Small intestine (tissue), 7 donors: ENCODE measurements at regions not wholly inside any gene's neighbourhood (a gene's known extent, or its start where the extent isn't known, plus 50 kb on each side); places are given as distances from the start of the nearest gene placed in this dataset.

Experiments used
- DNase-seq, 2 donors: peaks; one replicate each; pipeline versions ENCODE4 v3.0.0 to v3.0.0-alpha.2; 2013
- FAIRE-seq: peaks from 2 replicates; lab custom pipeline; 2012; peaks lifted over from hg19 to GRCh38; lab: Jason Lieb, UNC
- H3K27ac ChIP-seq, 3 donors: one replicate each; pipeline ENCODE4 v1.5.1; 2013; ENCODE audit warnings: low read length in 2 of 3, mild to moderate bottlenecking in 2 of 3, control low read depth in 1 of 3, inconsistent platforms in 1 of 3, low read depth in 1 of 3, moderate library complexity in 1 of 3
- H3K27me3 ChIP-seq, 3 donors: one replicate each; pipeline ENCODE4 v1.6.1; 2013; ENCODE audit warnings: low read length in 3 of 3, inconsistent platforms in 1 of 3; ENCODE audit not compliant: control insufficient read depth in 3 of 3, insufficient read depth in 3 of 3
- H3K36me3 ChIP-seq, 3 donors: one replicate each; pipeline ENCODE4 v1.6.1; 2013; ENCODE audit warnings: low read length in 3 of 3, inconsistent platforms in 1 of 3, low read depth in 1 of 3, mild to moderate bottlenecking in 1 of 3, moderate library complexity in 1 of 3; ENCODE audit not compliant: control insufficient read depth in 3 of 3, insufficient read depth in 2 of 3
- H3K4me1 ChIP-seq, 3 donors: one replicate each; pipeline ENCODE4 v1.6.1; 2013; ENCODE audit warnings: low read length in 2 of 3, inconsistent platforms in 1 of 3, low read depth in 1 of 3, mild to moderate bottlenecking in 1 of 3, moderate library complexity in 1 of 3; ENCODE audit not compliant: control insufficient read depth in 3 of 3, insufficient read depth in 2 of 3
- H3K4me3 ChIP-seq, 3 donors: one replicate each; pipeline ENCODE4 v1.5.1; 2013; ENCODE audit warnings: low read length in 3 of 3, control low read depth in 1 of 3, inconsistent platforms in 1 of 3, low read depth in 1 of 3, mild to moderate bottlenecking in 1 of 3, moderate library complexity in 1 of 3
- H3K9me3 ChIP-seq, 2 donors: one replicate each; pipeline ENCODE4 v1.6.1; 2013; ENCODE audit warnings: low read depth in 1 of 2, low read length in 1 of 2; ENCODE audit not compliant: control insufficient read depth in 2 of 2, insufficient read depth in 1 of 2
- WGBS, 3 donors: extraction: QIAGEN DNeasy Blood & Tissue Kit; methylation state at CpG; one replicate each; pipeline ENCODE4 v1.1.7; 2013; 5-methylcytosine and 5-hydroxymethylcytosine counted together
- donor health status: healthy with polysubstance abuse.
- donor health status: control.
- donor health status: control.
- donor health status: Bipolar disorder and iron deficiency.
- donor health status: healthy.

DNA sequence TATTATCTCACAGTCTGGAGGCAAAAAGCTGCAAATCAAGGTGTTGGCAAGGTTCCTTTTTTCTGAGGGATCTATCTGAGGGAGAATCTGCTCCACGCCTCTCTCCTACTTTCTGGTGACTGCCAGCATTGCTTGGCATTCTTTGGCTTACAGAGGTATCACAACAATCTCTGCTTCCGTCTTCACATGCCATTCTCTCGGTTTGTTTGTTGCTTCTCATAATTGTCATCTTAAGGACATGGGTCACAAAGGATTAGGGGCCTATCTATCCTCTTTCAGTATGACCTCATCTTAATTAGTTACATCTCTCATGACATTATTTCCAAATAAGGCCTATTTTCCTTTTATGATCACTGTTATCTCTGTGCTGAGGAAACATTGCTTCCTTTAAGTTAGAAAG is 345.0 kb downstream of the FOXG1 start:
- no peak overlapping the region for H3K4me3 ChIP-seq
- H3K9me3 ChIP-seq = no peaks in the 10 kb centered on the region
- H3K36me3 ChIP-seq = no peaks in the 10 kb centered on the region
- no peaks in the 10 kb centered on the region for H3K27me3 ChIP-seq
- DNase-seq (no peak), FAIRE-seq (no peak)
- 53 to 60% (median 57%) methylated on average over 3 of the region's 3 CpGs for WGBS, 3 donors
- no peaks in the 10 kb centered on the region for H3K4me1 ChIP-seq
- no peak overlapping the region for H3K27ac ChIP-seq

GRCh38 chr14:29123017-29123416 is 356.4 kb downstream of the FOXG1 start:
- no peaks in the 10 kb centered on the region for H3K4me1 ChIP-seq
- no peaks in the 10 kb centered on the region for H3K27me3 ChIP-seq
- FAIRE-seq (no peak), DNase-seq (no peak)
- no peak overlapping the region for H3K27ac ChIP-seq
- 62 to 73% (median 70%) methylated on average over 1 of the region's 1 CpG for WGBS, 3 donors
- H3K4me3 ChIP-seq = no peak overlapping the region
- H3K36me3 ChIP-seq = no peaks in the 10 kb centered on the region
- H3K9me3 ChIP-seq = no peaks in the 10 kb centered on the region

- 72 to 82% (median 79%) methylated on average over 4 of the region's 4 CpGs for WGBS, 3 donors
- Histone ChIP-seq H3K27me3 (no peaks in the 10 kb centered on the region), H3K27ac (no peak overlapping the region), H3K36me3 (no peaks in the 10 kb centered on the region), H3K4me3 (no peak overlapping the region), H3K4me1 (no peaks in the 10 kb centered on the region), H3K9me3 (no peaks in the 10 kb centered on the region)
- no peak for DNase-seq
- FAIRE-seq = no peak
These were observed 359.8 kb downstream of the FOXG1 start for GRCh38 chr14:29126361-29126760.

GRCh38 chr14:29126865-29127264 is 360.3 kb downstream of the FOXG1 start:
- FAIRE-seq = no peak

GRCh38 chr14:29140016-29140415 is 373.4 kb downstream of the FOXG1 start:
- H3K27ac ChIP-seq = peak overlapping the region in 1 of 3 donors; percentile 22
- no peaks in the 10 kb centered on the region for H3K27me3 ChIP-seq
- H3K4me3 ChIP-seq = no peak overlapping the region
- DNase-seq (peak in 1 of 2 donors; percentile 66), FAIRE-seq (no peak)
- H3K4me1 ChIP-seq = peaks cover 0 to 11% (median 0%) of the 10 kb centered on the region in 3 donors
- WGBS, 3 donors = 15 to 39% (median 30%) methylated on average over 3 of the region's 3 CpGs
- H3K36me3 ChIP-seq = no peaks in the 10 kb centered on the region
- no peaks in the 10 kb centered on the region for H3K9me3 ChIP-seq

More at GRCh38 chr14:29126865-29127264, 360.3 kb downstream of the FOXG1 start:
- no peaks in the 10 kb centered on the region for H3K9me3 ChIP-seq
- no peaks in the 10 kb centered on the region for H3K27me3 ChIP-seq
- no peak overlapping the region for H3K27ac ChIP-seq
- H3K4me1 ChIP-seq = no peaks in the 10 kb centered on the region
- WGBS, 3 donors = 73 to 81% (median 79%) methylated on average over 2 of the region's 2 CpGs
- no peak overlapping the region for H3K4me3 ChIP-seq
- H3K36me3 ChIP-seq = no peaks in the 10 kb centered on the region
- no peak for DNase-seq

DNA sequence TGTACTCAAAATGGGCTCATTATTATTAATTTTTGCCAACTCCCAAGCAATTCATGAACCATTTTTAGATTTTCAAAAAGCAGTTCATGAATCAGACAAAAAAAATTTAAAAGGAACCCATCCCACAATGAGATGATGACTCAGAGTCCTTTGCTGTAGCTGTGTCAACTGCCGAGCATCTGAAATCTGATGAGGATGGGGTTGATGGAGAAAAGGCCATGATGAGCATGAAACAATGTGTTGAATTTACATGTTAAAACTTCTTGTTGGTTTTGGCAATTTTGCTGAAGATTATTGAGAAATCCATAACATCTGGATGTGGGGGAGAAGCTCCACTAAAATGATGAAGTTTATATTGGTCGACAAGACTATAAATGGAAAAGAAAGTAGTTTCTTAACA is 378.0 kb downstream of the FOXG1 start:
- Histone ChIP-seq H3K36me3 (no peaks in the 10 kb centered on the region), H3K9me3 (no peaks in the 10 kb centered on the region), H3K27me3 (no peaks in the 10 kb centered on the region), H3K4me1 (peaks cover 0 to 7% (median 0%) of the 10 kb centered on the region in 3 donors), H3K27ac (no peak overlapping the region), H3K4me3 (no peak overlapping the region)
- 57 to 72% (median 71%) methylated on average over 2 of the region's 2 CpGs for WGBS, 3 donors
- no peak for DNase-seq
- FAIRE-seq = no peak

DNA sequence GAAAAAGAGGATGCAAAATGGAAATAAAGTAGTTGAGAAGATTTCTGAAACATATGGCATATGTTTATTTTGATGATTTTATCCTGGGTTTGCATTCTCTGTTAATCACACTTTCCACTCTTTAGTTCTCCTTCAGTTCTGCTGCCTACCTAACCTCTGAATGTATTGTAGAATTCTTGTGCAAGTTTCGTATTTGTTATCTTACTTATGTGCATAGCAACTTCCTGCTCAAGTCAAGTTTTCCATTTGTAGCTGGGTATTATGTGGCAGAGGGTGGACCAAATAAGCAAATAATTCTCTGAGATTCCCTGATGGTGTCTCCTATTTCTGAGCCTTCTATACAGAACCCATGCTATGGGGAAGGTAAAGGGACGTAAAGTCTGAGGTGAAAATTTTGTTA is 381.6 kb downstream of the FOXG1 start:
- no peaks in the 10 kb centered on the region for H3K36me3 ChIP-seq
- 64 to 82% (median 68%) methylated on average over 2 of the region's 2 CpGs for WGBS, 3 donors
- H3K27ac ChIP-seq = no peak overlapping the region
- H3K4me1 ChIP-seq = no peaks in the 10 kb centered on the region
- no peak overlapping the region for H3K4me3 ChIP-seq
- H3K9me3 ChIP-seq = no peaks in the 10 kb centered on the region
- no peak for DNase-seq
- no peak for FAIRE-seq
- H3K27me3 ChIP-seq = no peaks in the 10 kb centered on the region

- Histone ChIP-seq H3K27me3 (no peaks in the 10 kb centered on the region), H3K36me3 (no peaks in the 10 kb centered on the region), H3K4me3 (no peak overlapping the region), H3K27ac (no peak overlapping the region), H3K4me1 (no peaks in the 10 kb centered on the region), H3K9me3 (no peaks in the 10 kb centered on the region)
- DNase-seq (no peak), FAIRE-seq (no peak)
These were observed 383.2 kb downstream of the FOXG1 start for GRCh38 chr14:29149798-29150197.

- Histone ChIP-seq H3K27ac (no peak overlapping the region), H3K4me1 (no peaks in the 10 kb centered on the region), H3K27me3 (no peaks in the 10 kb centered on the region), H3K4me3 (no peak overlapping the region), H3K36me3 (no peaks in the 10 kb centered on the region), H3K9me3 (no peaks in the 10 kb centered on the region)
- no peak for DNase-seq
- FAIRE-seq = no peak
- WGBS, 3 donors = 85 to 93% (median 91%) methylated on average over 10 of the region's 10 CpGs
These were observed 384.1 kb downstream of the FOXG1 start for GRCh38 chr14:29150659-29151058.
